K562 (cell line): ENCODE measurements at regions not wholly inside any gene's neighbourhood (a gene's known extent, or its start where the extent isn't known, plus 50 kb on each side); places are given as distances from the start of the nearest gene placed in this dataset.

ENCODE experiments used
- ARNT ChIP-seq, 2 experiments: fragments of 450-650 bp; IDR thresholded peaks; 2 replicates each; pipeline ENCODE4 v1.6.1; 2016; ENCODE audit warnings: mild to moderate bottlenecking in 1 of 2
- BDP1 ChIP-seq: IDR thresholded peaks from 3 replicates; pipeline ENCODE4 v1.6.1; 2011; ENCODE audit not compliant: insufficient read length, insufficient read depth
- ELF4 ChIP-seq: fragments of 450-650 bp; formaldehyde crosslinking; IDR thresholded peaks from 2 replicates; pipeline ENCODE4 v1.4.0; 2022; ENCODE audit warnings: missing genetic modification characterization
- EZH2 ChIP-seq: IDR thresholded peaks from 2 replicates; pipeline ENCODE4 v1.6.1; 2012; ENCODE audit warnings: low read depth, mild to moderate bottlenecking, inconsistent platforms, low read length, borderline replicate concordance
- GABPA ChIP-seq: fragments of 200-800 bp; sonication (Bioruptor generic); conservative IDR thresholded peaks from 2 replicates; pipeline ENCODE4 v1.6.1; 2016; ENCODE audit warnings: low read depth, missing genetic modification characterization, missing compliant biosample characterization
- KDM4B ChIP-seq, 2 experiments: fragments of 450-650 bp in 1 of 2; sonication (generic) in 1 of 2; IDR thresholded peaks; 2 replicates each; pipeline ENCODE4 v1.6.1; 2016 to 2017; ENCODE audit warnings: borderline replicate concordance in 2 of 2, antibody characterized with exemption in 1 of 2, low read depth in 1 of 2, mild to moderate bottlenecking in 1 of 2
- MAFF ChIP-seq: IDR thresholded peaks from 2 replicates; pipeline ENCODE4 v1.6.1; 2012; ENCODE audit warnings: low read length, improper control_type of control experiment
- MAX ChIP-seq: sonication (generic); formaldehyde crosslinking; IDR thresholded peaks from 2 replicates; pipeline ENCODE4 v1.9.0; 2022; ENCODE audit warnings: mild to moderate bottlenecking, missing genetic modification reagents
- PRDM10 ChIP-seq: fragments of 450-650 bp; IDR thresholded peaks from 2 replicates; pipeline ENCODE4 v1.6.1; 2018; ENCODE audit not compliant: partially characterized antibody
- SETDB1 ChIP-seq: IDR thresholded peaks from one replicate; pipeline ENCODE4 v1.6.1; 2012; ENCODE audit warnings: low read length, control low read depth, inconsistent platforms
- ZBTB49 ChIP-seq: sonication (generic); formaldehyde crosslinking; IDR thresholded peaks from 2 replicates; pipeline ENCODE4 v1.8.0; 2022; ENCODE audit warnings: missing genetic modification reagents, mild to moderate bottlenecking, borderline replicate concordance
- ZNF146 ChIP-seq: IDR thresholded peaks from one replicate; pipeline ENCODE4 v1.6.1; 2018; ENCODE audit warnings: missing compliant biosample characterization; ENCODE audit not compliant: unreplicated experiment
- TF ChIP-seq, protein P1 (sequence below), 3 experiments: IDR thresholded peaks in 2 of 3; conservative IDR thresholded peaks in 1 of 3; 2 replicates each; pipeline ENCODE4 v1.5.1; 2011 to 2012; ENCODE audit warnings: low read length in 3 of 3, mild to moderate bottlenecking in 3 of 3, control low read depth in 2 of 3, improper control_type of control experiment in 1 of 3, inconsistent platforms in 1 of 3, low read depth in 1 of 3, mixed read lengths in 1 of 3, moderate library complexity in 1 of 3; ENCODE audit not compliant: insufficient read depth in 2 of 3
- TF ChIP-seq, protein P2 (sequence below): fragments of 450-650 bp; conservative IDR thresholded peaks from 2 replicates; pipeline ENCODE4 v1.6.1; 2016; ENCODE audit warnings: missing genetic modification characterization, low read depth, mild to moderate bottlenecking, control low read depth, missing compliant biosample characterization

- TF ChIP-seq ZBTB49 (CRISPR knock-in tag) (no peak), GABPA (tag) (no peak), ELF4 (CRISPR knock-in tag) (no peak), MAFF (no peak), ARNT (IDR thresholded peaks at IDR 0.05) (no peak), SETDB1 (no peak), ZNF146 (CRISPR knock-in tag) (no peak), BDP1 (no peak), EZH2 (no peak), KDM4B (IDR thresholded peaks at IDR 0.05; ENCODE audit: borderline replicate concordance in 2 of 2, low read depth in 1 of 2) (no peak), PRDM10 (no peak), MAX (CRISPR knock-in tag) (no peak)
- TF ChIP-seq, protein P1, sequence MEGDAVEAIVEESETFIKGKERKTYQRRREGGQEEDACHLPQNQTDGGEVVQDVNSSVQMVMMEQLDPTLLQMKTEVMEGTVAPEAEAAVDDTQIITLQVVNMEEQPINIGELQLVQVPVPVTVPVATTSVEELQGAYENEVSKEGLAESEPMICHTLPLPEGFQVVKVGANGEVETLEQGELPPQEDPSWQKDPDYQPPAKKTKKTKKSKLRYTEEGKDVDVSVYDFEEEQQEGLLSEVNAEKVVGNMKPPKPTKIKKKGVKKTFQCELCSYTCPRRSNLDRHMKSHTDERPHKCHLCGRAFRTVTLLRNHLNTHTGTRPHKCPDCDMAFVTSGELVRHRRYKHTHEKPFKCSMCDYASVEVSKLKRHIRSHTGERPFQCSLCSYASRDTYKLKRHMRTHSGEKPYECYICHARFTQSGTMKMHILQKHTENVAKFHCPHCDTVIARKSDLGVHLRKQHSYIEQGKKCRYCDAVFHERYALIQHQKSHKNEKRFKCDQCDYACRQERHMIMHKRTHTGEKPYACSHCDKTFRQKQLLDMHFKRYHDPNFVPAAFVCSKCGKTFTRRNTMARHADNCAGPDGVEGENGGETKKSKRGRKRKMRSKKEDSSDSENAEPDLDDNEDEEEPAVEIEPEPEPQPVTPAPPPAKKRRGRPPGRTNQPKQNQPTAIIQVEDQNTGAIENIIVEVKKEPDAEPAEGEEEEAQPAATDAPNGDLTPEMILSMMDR (IDR thresholded peaks at IDR 0.05 in 2 of 3, conservative IDR thresholded peaks at IDR 0.05 in 1 of 3; ENCODE audit: insufficient read depth in 2 of 3, low read depth in 1 of 3, low read length in 3 of 3) = no peak
- TF ChIP-seq, protein P2, sequence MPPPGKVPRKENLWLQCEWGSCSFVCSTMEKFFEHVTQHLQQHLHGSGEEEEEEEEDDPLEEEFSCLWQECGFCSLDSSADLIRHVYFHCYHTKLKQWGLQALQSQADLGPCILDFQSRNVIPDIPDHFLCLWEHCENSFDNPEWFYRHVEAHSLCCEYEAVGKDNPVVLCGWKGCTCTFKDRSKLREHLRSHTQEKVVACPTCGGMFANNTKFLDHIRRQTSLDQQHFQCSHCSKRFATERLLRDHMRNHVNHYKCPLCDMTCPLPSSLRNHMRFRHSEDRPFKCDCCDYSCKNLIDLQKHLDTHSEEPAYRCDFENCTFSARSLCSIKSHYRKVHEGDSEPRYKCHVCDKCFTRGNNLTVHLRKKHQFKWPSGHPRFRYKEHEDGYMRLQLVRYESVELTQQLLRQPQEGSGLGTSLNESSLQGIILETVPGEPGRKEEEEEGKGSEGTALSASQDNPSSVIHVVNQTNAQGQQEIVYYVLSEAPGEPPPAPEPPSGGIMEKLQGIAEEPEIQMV (tag) = no peak
Observed at GRCh38 chr1:168372861-168373371, 92.2 kb downstream of the TBX19 start.
